ENCODE measurements at regions not wholly inside any gene's neighbourhood (a gene's known extent, or its start where the extent isn't known, plus 50 kb on each side); places are given as distances from the start of the nearest gene placed in this dataset.

DNA sequence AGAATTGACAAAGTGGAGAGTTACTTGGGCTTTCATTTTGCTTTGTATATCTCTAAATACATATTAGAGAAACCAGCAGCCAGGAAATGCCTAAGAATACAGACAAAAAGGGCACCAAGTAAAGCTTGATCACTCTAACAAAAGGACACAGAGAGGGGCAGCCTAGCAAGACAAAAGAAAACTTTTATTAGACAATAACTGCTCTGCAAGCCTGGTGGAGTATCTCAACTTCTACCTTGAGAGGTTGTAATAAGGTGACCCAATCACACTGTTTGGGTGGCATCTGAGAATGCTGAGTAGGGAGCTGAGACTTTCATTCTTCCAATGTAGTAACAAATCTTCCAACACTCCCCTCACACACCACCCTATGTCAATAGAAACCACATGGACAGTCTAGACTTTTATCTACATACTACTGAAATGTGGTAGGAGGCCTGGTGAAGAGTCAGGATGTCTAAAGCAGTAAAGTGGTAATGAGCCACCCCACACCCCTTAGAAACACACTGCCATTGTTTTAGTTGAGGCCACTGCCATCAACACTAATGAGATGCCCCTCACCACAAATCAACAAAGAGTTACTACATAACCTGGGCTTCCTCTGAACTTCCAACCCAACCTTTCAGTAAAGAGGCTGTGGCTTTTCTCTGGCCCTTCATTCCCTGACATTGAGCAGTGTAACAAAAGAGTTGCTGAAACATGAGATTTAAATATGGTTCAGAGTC, 726.7 kb upstream of the POU3F3 start:
- DNase-seq (ENCODE audit: low read depth, low spot score), result no peak
- TF ChIP-seq ZNF274 (IDR thresholded peaks at IDR 0.05; ENCODE audit: low read depth, low read length) (no peak), YY1 (IDR thresholded peaks at IDR 0.05; ENCODE audit: insufficient read depth, insufficient read length) (no peak), SUZ12 (IDR thresholded peaks at IDR 0.05; ENCODE audit: extremely low read depth, insufficient read depth, insufficient read length) (no peak)
- Histone ChIP-seq H3K9me3 (ENCODE audit: insufficient read depth, low read length) (no peaks in the 10 kb centered on the region), H3K36me3 (ENCODE audit: insufficient read depth, insufficient read length, low read length) (no peaks in the 10 kb centered on the region), H3K4me3 (ENCODE audit: insufficient read length, low read depth) (no peak overlapping the region), H3K4me1 (ENCODE audit: insufficient read depth, insufficient read length) (no peaks in the 10 kb centered on the region), H3K27me3 (ENCODE audit: insufficient read depth, insufficient read length) (no peaks in the 10 kb centered on the region), H3K9ac (ENCODE audit: insufficient read length, low read depth) (no peak overlapping the region)

DNA sequence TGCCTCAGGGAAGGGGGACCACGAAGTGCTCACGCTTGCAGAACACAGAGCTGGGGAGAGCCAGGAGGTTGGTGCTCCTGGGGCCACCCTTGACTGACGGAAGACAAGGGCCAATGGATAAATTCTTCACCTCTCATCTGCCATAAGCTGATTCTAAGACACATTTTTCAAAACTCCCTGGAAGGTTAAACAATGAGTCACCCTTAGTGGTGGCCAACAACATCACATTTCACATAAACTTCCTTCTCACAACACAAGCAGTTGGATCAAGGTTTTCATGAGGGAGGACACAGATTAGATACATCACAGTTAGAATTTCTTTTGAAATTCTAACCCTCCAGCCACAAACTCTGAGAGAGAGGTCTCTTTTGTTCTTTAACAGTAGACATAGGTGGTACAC, 713.6 kb upstream of the POU3F3 start:
- TF ChIP-seq YY1 (IDR thresholded peaks at IDR 0.05; ENCODE audit: insufficient read depth, insufficient read length) (no peak), SUZ12 (IDR thresholded peaks at IDR 0.05; ENCODE audit: extremely low read depth, insufficient read depth, insufficient read length) (no peak), ZNF274 (IDR thresholded peaks at IDR 0.05; ENCODE audit: low read depth, low read length) (no peak)
- H3K36me3 ChIP-seq (ENCODE audit: insufficient read depth, insufficient read length, low read length), result no peaks in the 10 kb centered on the region
- H3K4me3 ChIP-seq (ENCODE audit: insufficient read length, low read depth), result no peak overlapping the region
- H3K27me3 ChIP-seq (ENCODE audit: insufficient read depth, insufficient read length), result no peaks in the 10 kb centered on the region
- H3K9ac ChIP-seq (ENCODE audit: insufficient read length, low read depth), result no peak overlapping the region
- no peaks in the 10 kb centered on the region for H3K9me3 ChIP-seq (ENCODE audit: insufficient read depth, low read length)
- DNase-seq (ENCODE audit: low read depth, low spot score), result no peak
- no peaks in the 10 kb centered on the region for H3K4me1 ChIP-seq (ENCODE audit: insufficient read depth, insufficient read length)

DNA sequence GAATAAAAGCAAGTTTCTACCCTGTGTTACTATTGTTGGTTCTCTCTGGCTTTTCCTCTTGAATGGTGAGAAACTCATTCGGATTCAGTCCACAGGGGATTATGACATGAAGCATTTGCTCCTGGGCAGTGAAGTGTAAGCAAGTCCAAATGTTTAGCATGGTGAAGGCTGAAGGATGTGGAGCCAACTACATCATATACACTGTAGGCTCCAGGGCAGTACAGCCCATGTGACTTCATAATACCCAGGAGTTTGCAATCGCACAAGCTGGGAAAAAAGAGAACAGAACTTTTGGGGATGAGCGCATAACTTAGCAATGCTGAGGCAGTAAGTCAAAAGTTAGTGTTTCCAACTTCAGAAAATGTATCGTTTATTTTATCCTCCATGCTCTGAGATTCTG, 695.7 kb upstream of the POU3F3 start:
- Histone ChIP-seq H3K9ac (ENCODE audit: insufficient read length, low read depth) (no peak overlapping the region), H3K4me3 (ENCODE audit: insufficient read length, low read depth) (no peak overlapping the region), H3K4me1 (ENCODE audit: insufficient read depth, insufficient read length) (no peaks in the 10 kb centered on the region), H3K36me3 (ENCODE audit: insufficient read depth, insufficient read length, low read length) (no peaks in the 10 kb centered on the region), H3K27me3 (ENCODE audit: insufficient read depth, insufficient read length) (no peaks in the 10 kb centered on the region), H3K9me3 (ENCODE audit: insufficient read depth, low read length) (no peaks in the 10 kb centered on the region)
- TF ChIP-seq ZNF274 (IDR thresholded peaks at IDR 0.05; ENCODE audit: low read depth, low read length), result no peak
- no peak for TF ChIP-seq YY1 (IDR thresholded peaks at IDR 0.05; ENCODE audit: insufficient read depth, insufficient read length)
- TF ChIP-seq SUZ12 (IDR thresholded peaks at IDR 0.05; ENCODE audit: extremely low read depth, insufficient read depth, insufficient read length), result no peak
- DNase-seq (ENCODE audit: low read depth, low spot score), result no peak

DNA sequence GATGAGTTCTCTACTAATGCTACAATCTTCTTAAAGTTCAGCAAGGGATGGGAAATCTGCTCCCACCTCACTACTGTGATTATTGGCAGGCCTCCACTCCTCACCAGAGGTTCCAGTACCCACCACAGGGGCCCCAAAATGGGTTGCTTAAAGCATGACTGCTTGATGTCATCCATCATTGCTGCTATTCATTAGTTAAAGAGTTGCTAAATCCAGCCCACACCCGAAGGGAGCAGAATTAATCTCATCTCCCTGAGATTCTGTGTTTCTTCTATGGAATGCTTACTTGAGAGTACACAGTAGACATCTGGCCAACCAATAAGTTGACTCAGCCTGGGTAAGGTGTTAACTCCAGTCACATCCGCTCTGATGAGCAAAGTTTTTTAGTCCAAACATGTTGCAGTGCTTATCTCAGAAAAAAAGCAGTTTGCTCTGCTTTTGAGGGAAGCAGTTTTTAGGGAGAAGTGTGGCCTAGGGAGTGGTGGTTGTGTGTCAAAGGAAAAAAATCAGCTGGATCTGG, 690.2 kb upstream of the POU3F3 start:
- Histone ChIP-seq H3K9me3 (ENCODE audit: insufficient read depth, low read length) (no peaks in the 10 kb centered on the region), H3K9ac (ENCODE audit: insufficient read length, low read depth) (no peak overlapping the region), H3K36me3 (ENCODE audit: insufficient read depth, insufficient read length, low read length) (no peaks in the 10 kb centered on the region), H3K4me3 (ENCODE audit: insufficient read length, low read depth) (no peak overlapping the region), H3K4me1 (ENCODE audit: insufficient read depth, insufficient read length) (no peaks in the 10 kb centered on the region), H3K27me3 (ENCODE audit: insufficient read depth, insufficient read length) (no peaks in the 10 kb centered on the region)
- TF ChIP-seq ZNF274 (IDR thresholded peaks at IDR 0.05; ENCODE audit: low read depth, low read length), result no peak
- no peak for TF ChIP-seq YY1 (IDR thresholded peaks at IDR 0.05; ENCODE audit: insufficient read depth, insufficient read length)
- TF ChIP-seq SUZ12 (IDR thresholded peaks at IDR 0.05; ENCODE audit: extremely low read depth, insufficient read depth, insufficient read length), result no peak
- DNase-seq (ENCODE audit: low read depth, low spot score), result no peak

DNA sequence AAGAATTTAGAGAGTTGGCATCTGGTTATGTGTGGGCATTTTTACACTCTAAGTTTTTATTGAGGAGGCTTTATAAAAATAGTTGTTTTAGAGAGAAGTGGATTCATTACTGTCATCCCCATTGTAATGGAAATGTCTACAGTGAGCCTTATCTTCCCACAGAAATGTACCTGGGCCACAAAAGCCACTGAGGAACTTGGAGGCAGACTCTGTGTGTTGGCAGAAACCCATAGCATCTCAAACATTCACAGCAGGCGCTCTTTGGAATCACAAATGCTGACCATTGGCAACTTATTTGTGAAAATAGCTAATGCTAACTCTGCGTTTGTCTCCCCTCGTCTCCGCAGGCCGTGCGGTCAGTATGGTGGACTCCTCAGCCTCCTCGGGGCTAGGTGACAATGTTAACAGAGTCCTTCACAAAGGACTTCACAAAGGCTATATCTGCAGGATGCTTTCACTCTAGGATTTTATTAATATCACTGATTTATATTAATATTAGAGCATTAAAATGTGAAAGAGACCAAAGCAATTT, 689.1 kb upstream of the POU3F3 start:
- H3K27me3 ChIP-seq (ENCODE audit: insufficient read depth, insufficient read length), result no peaks in the 10 kb centered on the region
- peak; percentile 11 for DNase-seq (ENCODE audit: low read depth, low spot score)
- no peak overlapping the region for H3K4me3 ChIP-seq (ENCODE audit: insufficient read length, low read depth)

DNA sequence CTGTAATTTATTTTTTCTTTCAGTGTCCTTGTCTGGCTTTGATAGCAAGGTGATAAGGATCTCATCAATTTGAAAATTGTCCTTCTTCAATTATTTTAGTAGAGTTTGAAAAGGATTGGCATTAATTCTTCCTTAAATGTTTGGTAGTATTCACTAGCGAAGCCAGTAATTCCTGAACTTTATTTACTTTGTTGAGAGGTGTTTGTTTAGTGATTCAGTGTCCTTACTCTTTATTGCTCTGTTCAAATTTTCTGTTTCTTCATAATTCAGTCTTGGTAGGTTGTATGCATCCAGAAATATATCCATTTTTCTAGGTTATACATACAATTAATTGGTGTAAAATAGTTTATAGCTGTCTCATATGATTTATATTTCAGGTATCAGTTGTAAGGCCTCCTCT, 676.7 kb upstream of the POU3F3 start:
- no peaks in the 10 kb centered on the region for H3K9me3 ChIP-seq (ENCODE audit: insufficient read depth, low read length)
- no peak overlapping the region for H3K9ac ChIP-seq (ENCODE audit: insufficient read length, low read depth)
- H3K27me3 ChIP-seq (ENCODE audit: insufficient read depth, insufficient read length), result no peaks in the 10 kb centered on the region
- H3K4me1 ChIP-seq (ENCODE audit: insufficient read depth, insufficient read length), result no peaks in the 10 kb centered on the region
- DNase-seq (ENCODE audit: low read depth, low spot score), result no peak
- H3K4me3 ChIP-seq (ENCODE audit: insufficient read length, low read depth), result no peak overlapping the region
- no peaks in the 10 kb centered on the region for H3K36me3 ChIP-seq (ENCODE audit: insufficient read depth, insufficient read length, low read length)
- TF ChIP-seq YY1 (IDR thresholded peaks at IDR 0.05; ENCODE audit: insufficient read depth, insufficient read length), result no peak
- TF ChIP-seq SUZ12 (IDR thresholded peaks at IDR 0.05; ENCODE audit: extremely low read depth, insufficient read depth, insufficient read length), result no peak
- TF ChIP-seq ZNF274 (IDR thresholded peaks at IDR 0.05; ENCODE audit: low read depth, low read length), result no peak

More for the DNA sequence above, 689.1 kb upstream of the POU3F3 start:
- Histone ChIP-seq H3K4me1 (ENCODE audit: insufficient read depth, insufficient read length) (no peaks in the 10 kb centered on the region), H3K9ac (ENCODE audit: insufficient read length, low read depth) (no peak overlapping the region), H3K36me3 (ENCODE audit: insufficient read depth, insufficient read length, low read length) (no peaks in the 10 kb centered on the region), H3K9me3 (ENCODE audit: insufficient read depth, low read length) (no peaks in the 10 kb centered on the region)
- TF ChIP-seq SUZ12 (IDR thresholded peaks at IDR 0.05; ENCODE audit: extremely low read depth, insufficient read depth, insufficient read length) (no peak), YY1 (IDR thresholded peaks at IDR 0.05; ENCODE audit: insufficient read depth, insufficient read length) (no peak), ZNF274 (IDR thresholded peaks at IDR 0.05; ENCODE audit: low read depth, low read length) (no peak)

DNA sequence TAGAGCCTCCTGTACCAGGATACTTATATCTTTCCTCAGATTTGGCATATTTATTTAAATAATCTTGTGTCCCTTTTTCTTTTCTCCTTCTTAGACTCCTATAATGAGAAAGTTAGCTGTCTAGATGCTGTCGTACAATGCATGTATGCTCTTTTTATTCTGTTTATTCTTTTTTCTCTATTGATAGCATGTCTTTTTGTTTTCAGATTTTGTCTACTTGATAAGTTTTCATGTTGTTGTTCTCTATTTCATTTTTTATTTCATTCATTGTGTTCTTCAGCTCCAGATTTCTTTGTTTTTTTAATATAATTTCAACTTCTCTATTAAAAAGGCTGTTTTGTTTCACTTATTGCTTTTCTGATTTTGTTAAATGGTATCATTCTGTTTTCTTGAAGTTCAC, 674.3 kb upstream of the POU3F3 start:
- no peak for DNase-seq (ENCODE audit: low read depth, low spot score)
- Histone ChIP-seq H3K9ac (ENCODE audit: insufficient read length, low read depth) (no peak overlapping the region), H3K4me3 (ENCODE audit: insufficient read length, low read depth) (no peak overlapping the region), H3K27me3 (ENCODE audit: insufficient read depth, insufficient read length) (no peaks in the 10 kb centered on the region), H3K9me3 (ENCODE audit: insufficient read depth, low read length) (no peaks in the 10 kb centered on the region), H3K4me1 (ENCODE audit: insufficient read depth, insufficient read length) (no peaks in the 10 kb centered on the region), H3K36me3 (ENCODE audit: insufficient read depth, insufficient read length, low read length) (no peaks in the 10 kb centered on the region)
- TF ChIP-seq ZNF274 (IDR thresholded peaks at IDR 0.05; ENCODE audit: low read depth, low read length), result no peak
- TF ChIP-seq SUZ12 (IDR thresholded peaks at IDR 0.05; ENCODE audit: extremely low read depth, insufficient read depth, insufficient read length), result no peak
- TF ChIP-seq YY1 (IDR thresholded peaks at IDR 0.05; ENCODE audit: insufficient read depth, insufficient read length), result no peak
